Loucy (cell line): ENCODE measurements at regions not wholly inside any gene's neighbourhood (a gene's known extent, or its start where the extent isn't known, plus 50 kb on each side); places are given as distances from the start of the nearest gene placed in this dataset.
"Not testable (repeated sequence)": the region's sequence is repeated elsewhere in the genome, so short reads cannot be mapped to it uniquely, and the experiment has no call there.

Source experiments
- EZH2phosphoT487 ChIP-seq: fragments of 200-600 bp; IDR thresholded peaks from 2 replicates; pipeline ENCODE4 v1.6.1; 2018; ENCODE audit warnings: antibody characterized with exemption, mild to moderate bottlenecking, moderate library complexity, borderline replicate concordance
- TF ChIP-seq, protein P1 (sequence below): fragments of 200-600 bp; sonication (generic); conservative IDR thresholded peaks from 2 replicates; pipeline ENCODE4 v1.5.1; 2014; ENCODE audit warnings: mild to moderate bottlenecking, antibody characterized with exemption, low read length

DNA sequence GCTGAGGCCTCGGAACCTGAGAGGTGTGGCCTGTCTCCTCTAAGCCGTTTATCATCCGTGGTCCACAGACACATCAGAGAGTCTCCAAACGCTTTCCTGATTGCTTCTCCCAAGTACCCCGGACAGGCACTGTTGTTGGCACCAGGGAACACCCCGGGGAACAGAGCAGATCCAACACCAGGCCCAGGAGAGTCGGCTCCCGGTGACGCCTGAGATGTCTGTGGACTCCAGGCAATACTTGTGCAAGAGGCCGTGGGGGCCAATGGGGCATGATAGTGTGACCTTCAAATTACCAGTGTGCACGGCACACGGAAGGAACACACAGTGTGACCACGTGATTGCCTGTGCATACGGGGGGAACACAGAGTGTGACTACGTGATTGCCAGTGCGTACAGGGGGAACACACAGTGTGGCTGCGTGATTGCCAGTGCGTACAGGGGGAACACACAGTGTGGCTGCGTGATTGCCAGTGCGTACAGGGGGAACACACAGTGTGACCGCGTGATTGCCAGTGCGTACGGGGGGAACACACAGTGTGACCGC is 136.6 kb downstream of the RTP5 start:
- TF ChIP-seq, protein P1, sequence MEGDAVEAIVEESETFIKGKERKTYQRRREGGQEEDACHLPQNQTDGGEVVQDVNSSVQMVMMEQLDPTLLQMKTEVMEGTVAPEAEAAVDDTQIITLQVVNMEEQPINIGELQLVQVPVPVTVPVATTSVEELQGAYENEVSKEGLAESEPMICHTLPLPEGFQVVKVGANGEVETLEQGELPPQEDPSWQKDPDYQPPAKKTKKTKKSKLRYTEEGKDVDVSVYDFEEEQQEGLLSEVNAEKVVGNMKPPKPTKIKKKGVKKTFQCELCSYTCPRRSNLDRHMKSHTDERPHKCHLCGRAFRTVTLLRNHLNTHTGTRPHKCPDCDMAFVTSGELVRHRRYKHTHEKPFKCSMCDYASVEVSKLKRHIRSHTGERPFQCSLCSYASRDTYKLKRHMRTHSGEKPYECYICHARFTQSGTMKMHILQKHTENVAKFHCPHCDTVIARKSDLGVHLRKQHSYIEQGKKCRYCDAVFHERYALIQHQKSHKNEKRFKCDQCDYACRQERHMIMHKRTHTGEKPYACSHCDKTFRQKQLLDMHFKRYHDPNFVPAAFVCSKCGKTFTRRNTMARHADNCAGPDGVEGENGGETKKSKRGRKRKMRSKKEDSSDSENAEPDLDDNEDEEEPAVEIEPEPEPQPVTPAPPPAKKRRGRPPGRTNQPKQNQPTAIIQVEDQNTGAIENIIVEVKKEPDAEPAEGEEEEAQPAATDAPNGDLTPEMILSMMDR, result not testable (repeated sequence)
- not testable (repeated sequence) for TF ChIP-seq EZH2phosphoT487
